HG03025 (cell line): ENCODE measurements at regions not wholly inside any gene's neighbourhood (a gene's known extent, or its start where the extent isn't known, plus 50 kb on each side); places are given as distances from the start of the nearest gene placed in this dataset.

Experiments used
- ATAC-seq: cut with Tn5 transposase; IDR thresholded peaks from one replicate; pipeline ENCODE4 v1.9.1; 2021; ENCODE audit warnings: mild to moderate bottlenecking, moderate library complexity; ENCODE audit not compliant: unreplicated experiment, low FRiP score

DNA sequence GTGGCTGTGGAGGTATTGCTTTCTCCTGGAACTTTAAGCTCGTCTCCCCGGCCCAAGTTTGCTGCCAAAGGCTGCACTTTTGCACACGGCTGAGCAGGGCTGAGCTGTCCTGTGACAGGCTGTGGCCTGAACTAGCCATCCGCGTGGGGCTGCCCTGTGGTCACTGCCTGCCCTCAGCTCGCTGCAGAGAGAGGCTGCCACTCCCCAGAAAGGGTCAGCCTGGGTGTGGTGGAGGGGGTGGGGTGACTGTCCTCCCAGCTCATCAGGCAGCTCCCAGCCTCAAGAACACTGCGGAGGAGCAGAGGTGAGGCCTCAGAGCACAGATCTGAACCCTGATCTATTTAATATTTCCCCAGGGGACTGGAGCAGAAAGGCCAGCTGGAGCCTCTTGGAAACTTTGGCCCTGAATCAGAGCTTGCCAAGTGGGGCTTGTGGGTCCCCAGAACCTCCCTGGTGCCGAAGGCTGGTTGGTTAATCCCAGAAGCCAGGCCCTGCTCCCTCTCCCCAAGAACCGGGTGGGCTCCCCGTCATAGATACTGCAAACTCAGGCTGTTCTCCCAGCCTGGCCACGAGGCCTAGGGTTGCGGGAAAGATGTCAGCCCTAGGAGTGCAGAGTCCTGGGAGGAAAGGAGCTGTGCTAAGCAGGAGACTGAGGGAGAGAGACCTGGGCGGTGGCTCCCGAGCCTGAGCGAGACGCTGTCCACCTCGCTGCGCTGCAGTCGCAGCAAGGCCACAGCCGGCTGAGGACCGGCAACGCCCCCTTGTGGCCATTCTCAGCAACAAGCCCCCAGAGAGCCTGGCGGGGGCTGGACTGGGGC, 125.1 kb upstream of the IPO9 start:
- ATAC-seq, result no peak

DNA sequence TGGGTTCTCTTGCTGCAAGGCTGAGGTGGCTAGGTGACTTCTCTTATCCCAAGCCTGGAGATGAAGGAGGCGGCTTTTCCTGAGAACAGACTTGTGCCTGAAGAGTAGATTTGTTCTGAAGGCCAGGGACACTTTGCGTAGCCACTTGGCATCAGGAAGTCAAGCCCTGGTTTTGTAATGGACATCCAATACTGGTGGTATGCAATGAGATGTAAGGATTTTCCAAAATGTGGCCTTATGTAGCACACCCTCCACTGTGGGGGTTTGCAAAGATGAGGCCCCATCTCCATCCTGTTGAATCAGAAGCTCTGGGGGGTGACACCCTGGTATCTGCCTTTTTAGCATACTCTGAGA, 124.5 kb upstream of the IPO9 start:
- ATAC-seq, result no peak

- no peak for ATAC-seq
These were observed 123.6 kb upstream of the IPO9 start for GRCh38 chr1:201705389-201705788.

DNA sequence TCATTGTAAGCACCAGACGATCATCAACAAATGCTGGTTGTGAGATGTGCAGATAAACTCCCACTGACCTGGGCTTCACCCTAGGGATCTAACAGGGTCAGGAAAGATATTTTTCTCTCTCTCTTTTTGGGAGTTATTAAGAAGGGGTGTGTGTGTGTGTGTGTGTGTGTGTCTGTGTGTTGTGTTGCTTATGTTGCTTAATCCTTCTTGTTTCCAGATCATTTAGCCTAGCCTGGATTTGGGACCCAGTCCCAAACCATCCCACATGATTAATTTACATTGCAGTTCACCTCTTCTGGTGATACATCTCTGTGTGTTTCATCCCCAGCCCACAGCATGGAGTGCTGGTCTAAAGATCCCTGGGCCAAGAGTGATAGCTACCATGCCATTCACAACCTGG, 122.8 kb upstream of the IPO9 start:
- ATAC-seq, result no peak

DNA sequence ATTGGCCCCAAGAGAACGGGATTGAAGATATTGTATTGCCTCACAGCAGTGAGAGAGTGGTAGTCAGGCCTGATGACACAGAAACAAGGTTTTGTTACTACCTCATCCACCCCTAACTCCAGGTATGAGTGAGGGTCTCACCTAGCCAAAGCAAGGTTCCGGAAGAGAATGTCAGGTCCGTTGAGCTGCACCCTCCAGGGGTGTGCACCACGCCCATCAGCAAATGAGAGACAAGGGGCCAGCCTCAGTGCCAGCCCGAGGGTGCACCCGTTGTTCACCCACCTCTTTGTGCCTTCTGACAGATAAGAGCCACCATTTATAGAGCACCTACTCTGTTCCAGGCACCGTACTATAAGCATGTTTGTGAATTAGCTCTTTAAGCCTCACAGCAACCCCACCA, 121.9 kb upstream of the IPO9 start:
- ATAC-seq, result no peak

DNA sequence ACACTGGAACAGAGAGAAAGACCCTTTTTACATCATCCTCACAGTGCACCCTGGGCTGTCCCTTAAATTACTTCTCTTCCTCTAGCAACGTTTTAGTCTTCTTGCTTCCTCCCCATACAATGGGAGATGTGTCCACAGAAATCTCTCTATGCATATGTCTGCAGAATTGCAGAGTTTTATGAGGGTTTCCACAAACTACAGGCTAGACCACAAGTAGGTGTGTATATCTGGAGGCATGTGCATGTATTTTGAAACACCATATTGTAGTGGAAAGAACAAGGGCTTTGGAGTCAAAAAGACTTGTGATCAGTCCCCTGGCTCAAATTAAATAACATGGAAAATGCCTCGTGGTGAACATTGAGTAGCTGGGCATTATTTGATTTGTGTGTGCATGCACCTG, 121.3 kb upstream of the IPO9 start:
- ATAC-seq, result no peak

- no peak for ATAC-seq
These were observed 120.9 kb upstream of the IPO9 start for GRCh38 chr1:201708085-201708512.

- no peak for ATAC-seq
These were observed 120.3 kb upstream of the IPO9 start for GRCh38 chr1:201708691-201709090.

DNA sequence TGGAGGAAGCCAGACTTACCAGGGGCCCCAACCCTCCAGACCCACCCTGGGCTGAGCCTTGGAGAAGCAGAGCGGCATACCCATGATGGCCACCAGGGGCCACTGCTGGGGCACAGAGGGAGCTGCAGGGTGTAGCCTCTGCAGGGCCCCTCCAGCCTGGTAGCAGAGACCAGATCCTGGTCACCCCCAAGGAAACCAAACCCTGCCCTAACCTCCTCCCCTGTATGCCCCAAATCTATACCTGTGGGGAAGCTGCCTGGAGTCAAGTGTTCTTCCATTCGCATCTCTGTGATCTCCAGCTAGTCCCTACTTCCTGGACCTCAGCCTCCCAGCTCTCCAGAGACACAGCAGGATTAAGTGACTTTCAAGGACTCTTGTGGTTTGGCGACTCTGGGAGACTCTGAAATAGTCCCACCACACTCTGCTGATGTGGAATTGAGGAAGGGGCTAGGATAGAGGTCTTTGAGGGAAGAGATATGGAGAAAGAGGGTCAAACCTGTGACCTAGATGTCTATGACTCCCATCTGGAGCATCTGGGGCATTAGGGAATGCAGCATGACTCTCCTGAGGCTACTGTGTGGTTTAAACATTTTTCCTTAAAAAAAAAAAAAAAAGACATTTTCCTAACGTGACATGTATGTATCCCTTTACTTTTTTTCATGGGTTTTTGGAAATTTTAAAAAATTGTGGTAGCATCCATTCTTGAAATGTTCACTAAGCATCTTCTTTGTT, 119.2 kb upstream of the IPO9 start:
- no peak for ATAC-seq

- no peak for ATAC-seq
These were observed 118.0 kb upstream of the IPO9 start for GRCh38 chr1:201710632-201711597.

GRCh38 chr1:201711811-201712210, 117.1 kb upstream of the IPO9 start:
- ATAC-seq, result no peak

- no peak for ATAC-seq
These were observed 116.4 kb upstream of the IPO9 start for GRCh38 chr1:201712387-201713085.

DNA sequence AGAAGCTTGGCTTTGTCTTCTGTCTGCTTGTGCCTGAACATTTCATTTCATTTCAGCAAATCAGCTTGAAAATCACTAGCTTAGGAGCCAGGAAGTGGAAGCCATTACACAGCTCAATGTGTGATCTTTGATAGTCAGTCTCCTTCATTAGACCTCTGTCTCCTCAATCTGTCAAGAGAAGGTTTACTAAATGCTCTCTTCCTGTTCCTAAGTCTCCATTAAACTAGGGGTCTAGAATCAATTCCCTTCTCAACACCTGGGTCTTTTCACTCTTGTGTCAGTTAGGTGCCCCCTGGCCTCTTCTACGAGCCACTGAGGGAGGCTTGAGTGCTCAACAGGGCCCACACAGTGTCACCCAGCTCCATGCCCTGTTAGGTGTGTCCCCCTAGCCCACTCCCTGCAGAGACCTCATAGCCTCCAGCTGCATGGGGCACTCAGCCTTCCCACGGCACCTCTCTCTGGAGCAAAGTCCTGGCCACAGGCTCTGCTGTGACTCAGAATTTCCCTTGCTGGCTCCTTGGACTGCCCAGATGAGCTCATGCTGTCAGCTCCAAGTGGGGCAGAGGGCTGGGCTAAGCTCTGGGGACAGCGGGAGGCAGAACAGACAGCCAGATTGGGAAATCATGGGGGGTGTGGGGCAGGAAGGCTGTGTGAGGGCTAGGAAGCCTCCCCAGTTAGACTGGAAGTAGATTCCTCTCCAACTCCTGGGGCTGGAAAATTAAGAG, 115.7 kb upstream of the IPO9 start:
- ATAC-seq, result no peak

DNA sequence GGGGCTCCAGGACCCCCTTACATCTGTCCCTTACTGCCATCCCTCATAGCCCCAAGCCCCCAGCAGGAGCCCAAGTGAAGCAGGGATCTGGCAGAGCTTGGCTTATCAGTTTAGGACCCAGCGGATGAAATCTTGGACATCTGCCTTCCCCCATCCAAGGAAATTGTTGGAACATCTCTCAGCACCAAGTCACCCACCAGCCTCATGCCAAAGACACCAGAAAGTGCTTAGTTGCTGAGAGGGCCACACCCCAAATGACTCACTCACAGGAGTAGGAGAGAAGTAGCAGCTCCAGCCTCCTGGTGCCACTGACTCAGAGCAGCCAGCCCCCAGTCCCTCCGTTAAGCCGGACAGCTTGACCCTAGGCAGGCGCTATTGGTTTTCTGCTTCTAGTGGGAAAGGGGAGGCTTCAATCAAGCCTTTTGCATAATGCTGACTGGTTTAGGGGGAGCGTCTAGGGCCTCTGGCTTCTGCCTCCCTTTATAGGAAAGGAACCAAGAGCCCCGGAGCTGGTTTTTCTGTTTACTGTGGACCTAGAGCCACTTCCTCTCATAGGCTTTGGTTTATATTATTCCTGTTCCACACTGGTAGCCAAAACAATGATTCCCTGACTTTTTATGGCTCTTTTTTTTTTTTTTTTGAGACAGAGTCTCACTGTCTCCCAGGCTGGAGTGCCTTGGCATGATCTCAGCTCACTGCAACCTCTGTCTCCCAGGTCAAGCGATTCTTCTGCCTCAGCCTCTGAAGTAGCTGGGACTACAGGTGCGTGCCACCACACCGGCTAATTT, 114.2 kb upstream of the IPO9 start:
- ATAC-seq, result no peak

- no peak for ATAC-seq
These were observed 113.6 kb upstream of the IPO9 start for GRCh38 chr1:201715351-201715750.

DNA sequence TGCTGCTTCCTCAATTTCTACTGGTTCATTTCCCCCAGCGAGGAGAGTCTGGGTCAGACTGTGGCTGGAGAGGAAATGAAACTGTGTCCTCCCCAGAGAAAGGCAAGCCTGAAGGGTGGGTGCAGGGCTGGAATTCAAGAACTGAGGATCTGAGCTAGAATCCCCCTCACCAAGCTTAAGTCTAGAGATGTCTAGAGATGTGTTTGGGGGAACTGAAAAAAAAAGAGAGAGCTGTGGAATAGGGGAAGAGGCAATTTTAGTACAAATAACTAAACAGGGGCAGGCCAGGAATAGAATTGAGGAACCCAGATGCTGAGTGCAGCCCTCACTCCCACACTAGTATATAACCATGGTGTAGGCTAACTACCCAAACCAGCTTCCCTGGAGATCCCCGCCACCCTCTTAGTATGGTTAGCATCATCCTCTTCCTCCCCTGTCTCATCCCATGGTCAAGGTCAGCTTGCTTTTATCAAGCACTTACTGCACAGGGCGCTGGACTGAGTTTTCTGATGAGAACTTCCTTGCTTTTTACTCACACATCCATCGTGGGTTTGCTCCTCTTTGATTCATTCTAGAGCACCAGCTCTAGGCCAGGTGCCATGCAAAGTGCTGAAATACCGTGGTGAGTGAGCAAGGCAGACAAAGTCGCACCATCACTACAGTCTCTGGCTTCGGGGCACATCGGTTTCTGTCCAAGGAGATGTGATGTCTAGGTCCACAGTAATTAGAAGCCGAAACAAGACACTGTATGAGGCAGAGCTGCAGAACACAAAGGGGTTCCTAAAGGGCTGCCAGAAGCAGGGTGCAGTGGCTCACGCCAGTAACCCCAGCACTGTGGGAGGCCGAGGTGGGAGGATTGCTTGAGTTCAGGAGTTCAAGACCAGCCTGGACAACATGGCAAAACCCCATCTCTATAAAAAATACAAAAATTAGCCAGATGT, 112.9 kb upstream of the IPO9 start:
- ATAC-seq, result peak; percentile 59

GRCh38 chr1:201716742-201717135, 112.2 kb upstream of the IPO9 start:
- no peak for ATAC-seq

GRCh38 chr1:201717286-201717685, 111.7 kb upstream of the IPO9 start:
- no peak for ATAC-seq
